Neural crest cell (in vitro differentiated cells): ENCODE measurements at regions not wholly inside any gene's neighbourhood (a gene's known extent, or its start where the extent isn't known, plus 50 kb on each side); places are given as distances from the start of the nearest gene placed in this dataset.
"Not testable (repeated sequence)": the region's sequence is repeated elsewhere in the genome, so short reads cannot be mapped to it uniquely, and the experiment has no call there.

Experiments used
- DNase-seq: peaks from one replicate; pipeline ENCODE4 v3.0.0; 2021; ENCODE audit warnings: low read depth, mixed read lengths, low spot score
- H3K27ac Mint-ChIP-seq: one replicate; pipeline ENCODE4 v1.8.0; 2021; ENCODE audit warnings: mild to moderate bottlenecking, mixed read lengths; ENCODE audit not compliant: unreplicated experiment
- H3K27me3 Mint-ChIP-seq: 2 replicates; pipeline ENCODE4 v1.8.0; 2021; ENCODE audit warnings: low read depth, mild to moderate bottlenecking, mixed read lengths
- H3K36me3 Mint-ChIP-seq: 2 replicates; pipeline ENCODE4 v1.8.0; 2021; ENCODE audit warnings: low read depth, mild to moderate bottlenecking, mixed read lengths
- H3K4me1 Mint-ChIP-seq: 2 replicates; pipeline ENCODE4 v1.8.0; 2021; ENCODE audit warnings: mixed read lengths
- H3K4me3 Mint-ChIP-seq: one replicate; pipeline ENCODE4 v1.8.0; 2021; ENCODE audit warnings: mild to moderate bottlenecking, mixed read lengths
- H3K9me3 Mint-ChIP-seq: 2 replicates; pipeline ENCODE4 v1.8.0; 2021; ENCODE audit warnings: mixed read lengths
- TF ChIP-seq, protein P1 (sequence below): fragments of 200-600 bp; sonication (generic); conservative IDR thresholded peaks from 2 replicates; pipeline ENCODE4 v1.5.0; 2021; ENCODE audit warnings: antibody characterized with exemption, mild to moderate bottlenecking

DNA sequence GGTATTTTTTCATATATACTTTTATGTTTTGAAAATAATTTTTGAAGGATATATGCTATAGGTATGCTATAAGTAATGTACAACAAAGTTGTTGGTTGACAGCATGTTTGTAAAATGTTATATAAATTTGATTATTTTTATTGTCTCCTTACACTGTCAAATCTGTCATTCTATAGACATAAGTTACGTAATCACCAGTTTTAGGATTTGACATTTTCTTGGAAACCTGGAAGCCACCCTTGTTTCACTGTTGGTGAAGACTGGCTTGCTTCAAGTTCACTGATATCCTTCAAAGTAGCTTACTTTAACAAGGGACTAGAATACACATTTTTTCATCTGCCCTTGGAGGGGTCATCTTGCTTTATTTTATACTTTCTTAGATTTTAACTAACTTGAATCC, 1288.6 kb upstream of the EYS start:
- TF ChIP-seq, protein P1, sequence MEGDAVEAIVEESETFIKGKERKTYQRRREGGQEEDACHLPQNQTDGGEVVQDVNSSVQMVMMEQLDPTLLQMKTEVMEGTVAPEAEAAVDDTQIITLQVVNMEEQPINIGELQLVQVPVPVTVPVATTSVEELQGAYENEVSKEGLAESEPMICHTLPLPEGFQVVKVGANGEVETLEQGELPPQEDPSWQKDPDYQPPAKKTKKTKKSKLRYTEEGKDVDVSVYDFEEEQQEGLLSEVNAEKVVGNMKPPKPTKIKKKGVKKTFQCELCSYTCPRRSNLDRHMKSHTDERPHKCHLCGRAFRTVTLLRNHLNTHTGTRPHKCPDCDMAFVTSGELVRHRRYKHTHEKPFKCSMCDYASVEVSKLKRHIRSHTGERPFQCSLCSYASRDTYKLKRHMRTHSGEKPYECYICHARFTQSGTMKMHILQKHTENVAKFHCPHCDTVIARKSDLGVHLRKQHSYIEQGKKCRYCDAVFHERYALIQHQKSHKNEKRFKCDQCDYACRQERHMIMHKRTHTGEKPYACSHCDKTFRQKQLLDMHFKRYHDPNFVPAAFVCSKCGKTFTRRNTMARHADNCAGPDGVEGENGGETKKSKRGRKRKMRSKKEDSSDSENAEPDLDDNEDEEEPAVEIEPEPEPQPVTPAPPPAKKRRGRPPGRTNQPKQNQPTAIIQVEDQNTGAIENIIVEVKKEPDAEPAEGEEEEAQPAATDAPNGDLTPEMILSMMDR: no peak
- peaks cover 3% of the 10 kb centered on the region for H3K36me3 Mint-ChIP-seq
- DNase-seq: no peak
- H3K9me3 Mint-ChIP-seq: peaks cover 18% of the 10 kb centered on the region
- no peak overlapping the region for H3K4me3 Mint-ChIP-seq
- H3K27me3 Mint-ChIP-seq: no peaks in the 10 kb centered on the region
- H3K4me1 Mint-ChIP-seq: no peaks in the 10 kb centered on the region
- no peak overlapping the region for H3K27ac Mint-ChIP-seq

- not testable (repeated sequence) for H3K4me1 Mint-ChIP-seq, DNase-seq, H3K4me3 Mint-ChIP-seq, H3K36me3 Mint-ChIP-seq, H3K27ac Mint-ChIP-seq, H3K27me3 Mint-ChIP-seq
- peaks cover 15% of the 10 kb centered on the region for H3K9me3 Mint-ChIP-seq
These were observed 1286.7 kb upstream of the EYS start for GRCh38 chr6:66993708-66994107.

DNA sequence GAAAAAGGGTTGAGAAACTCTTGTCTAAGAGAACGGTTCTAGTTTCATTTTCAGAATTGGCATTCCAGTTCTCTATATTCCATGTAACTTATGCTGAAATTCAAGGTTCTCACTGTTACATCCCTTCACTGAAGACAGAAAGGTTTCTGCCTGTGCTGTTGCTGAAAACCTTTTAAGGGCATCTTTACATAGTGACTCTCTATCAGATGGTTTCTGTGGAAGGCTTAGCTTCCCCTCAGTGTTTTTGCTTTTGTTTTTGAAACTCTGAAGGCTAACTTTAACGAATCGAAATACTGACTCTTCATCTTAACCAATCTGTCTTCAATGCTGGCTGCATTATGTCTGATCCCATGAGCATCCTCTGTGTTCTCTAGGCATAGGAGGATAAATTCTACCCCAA, 1286.2 kb upstream of the EYS start:
- Mint-ChIP-seq H3K4me3 (no peak overlapping the region), H3K27me3 (no peaks in the 10 kb centered on the region), H3K4me1 (no peaks in the 10 kb centered on the region), H3K36me3 (peaks cover 3% of the 10 kb centered on the region), H3K9me3 (peaks cover 18% of the 10 kb centered on the region), H3K27ac (no peak overlapping the region)
- TF ChIP-seq, protein P1: no peak
- DNase-seq: no peak

- Mint-ChIP-seq H3K36me3 (peaks cover 3% of the 10 kb centered on the region), H3K4me3 (no peak overlapping the region), H3K9me3 (peaks cover 17% of the 10 kb centered on the region), H3K27ac (no peak overlapping the region), H3K27me3 (no peaks in the 10 kb centered on the region), H3K4me1 (no peaks in the 10 kb centered on the region)
- no peak for DNase-seq
- TF ChIP-seq, protein P1: no peak
These were observed 1285.6 kb upstream of the EYS start for GRCh38 chr6:66992660-66993059.

- Mint-ChIP-seq H3K4me1 (no peaks in the 10 kb centered on the region), H3K36me3 (peaks cover 3% of the 10 kb centered on the region), H3K27ac (no peak overlapping the region), H3K4me3 (no peak overlapping the region), H3K9me3 (peaks cover 22% of the 10 kb centered on the region), H3K27me3 (no peaks in the 10 kb centered on the region)
- TF ChIP-seq, protein P1: no peak
- no peak for DNase-seq
These were observed 1279.9 kb upstream of the EYS start for GRCh38 chr6:66986940-66987339.

DNA sequence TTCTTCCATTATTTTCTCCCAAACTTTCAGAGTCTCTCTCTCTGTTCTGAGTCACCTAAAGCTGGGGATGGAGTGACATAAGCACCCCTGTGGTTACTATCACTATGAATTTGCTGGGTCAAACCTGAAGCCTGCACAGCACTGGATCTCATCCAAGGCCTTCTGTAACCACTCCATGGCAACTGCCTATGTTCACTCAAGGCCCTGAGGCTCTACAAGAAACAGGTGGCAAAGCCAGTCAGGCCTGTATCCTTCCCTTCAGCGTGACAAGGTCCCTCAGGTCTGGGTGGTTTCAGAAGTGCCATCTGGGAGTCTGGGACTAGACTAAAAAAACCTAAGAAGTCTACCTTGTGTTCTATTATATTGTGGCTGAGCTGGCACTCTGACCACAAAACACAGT, 1278.8 kb upstream of the EYS start:
- DNase-seq: no peak
- H3K9me3 Mint-ChIP-seq: peaks cover 16% of the 10 kb centered on the region

More for the DNA sequence above, 1278.8 kb upstream of the EYS start:
- Mint-ChIP-seq H3K4me3 (no peak overlapping the region), H3K36me3 (no peaks in the 10 kb centered on the region), H3K4me1 (no peaks in the 10 kb centered on the region), H3K27ac (no peak overlapping the region), H3K27me3 (no peaks in the 10 kb centered on the region)
- TF ChIP-seq, protein P1: no peak
